ENCODE measurements at regions not wholly inside any gene's neighbourhood (a gene's known extent, or its start where the extent isn't known, plus 50 kb on each side); places are given as distances from the start of the nearest gene placed in this dataset.
"Not testable (repeated sequence)": the region's sequence is repeated elsewhere in the genome, so short reads cannot be mapped to it uniquely, and the experiment has no call there.

DNA sequence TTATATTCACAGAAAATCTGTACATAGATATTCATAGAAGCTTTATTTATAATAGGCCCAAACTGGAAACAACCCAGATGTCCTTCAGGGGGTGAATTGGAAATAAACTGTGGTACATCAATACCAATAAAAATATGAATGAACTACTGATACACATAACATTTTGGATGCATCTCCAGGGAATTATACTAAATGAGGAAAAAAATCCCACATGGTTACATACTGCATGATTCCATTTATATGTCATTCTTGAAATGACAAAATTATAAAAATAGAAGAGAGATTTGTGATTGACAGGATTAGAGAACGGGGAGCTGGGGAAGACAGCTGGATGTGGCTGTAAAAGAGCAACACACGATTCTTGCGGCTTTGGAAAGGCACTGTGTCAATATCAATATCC is 435.0 kb downstream of the TMEM182 start:
- Histone ChIP-seq H3K27me3 (no peaks in the 10 kb centered on the region), H3K36me3 (no peaks in the 10 kb centered on the region), H3K9me3 (replicated peaks in 1 of 11) (peaks cover 0 to 29% (median 12%) of the 10 kb centered on the region in 11 experiments; a peak in 12 of 22 replicates), H4K20me1 (no peaks in the 10 kb centered on the region), H3K27ac (no peak overlapping the region), H3K9ac (no peak overlapping the region), H3K4me2 (no peak overlapping the region), H3K4me3 (no peak overlapping the region), H3K4me1 (no peaks in the 10 kb centered on the region)
- no peak for TF ChIP-seq Cebpa-rat (IDR thresholded peaks at IDR 0.05)

- not testable (repeated sequence) for H3K4me1 ChIP-seq, H4K20me1 ChIP-seq, H3K4me3 ChIP-seq, H3K9ac ChIP-seq, H3K4me2 ChIP-seq, H3K27ac ChIP-seq, H3K27me3 ChIP-seq, H3K36me3 ChIP-seq
- peaks cover 0 to 19% (median 12%) of the 10 kb centered on the region in 11 experiments; a peak in 11 of 22 replicates for H3K9me3 ChIP-seq (replicated peaks in 1 of 11)
Observed at GRCh38 chr2:103200774-103201173, 438.9 kb downstream of the TMEM182 start.

DNA sequence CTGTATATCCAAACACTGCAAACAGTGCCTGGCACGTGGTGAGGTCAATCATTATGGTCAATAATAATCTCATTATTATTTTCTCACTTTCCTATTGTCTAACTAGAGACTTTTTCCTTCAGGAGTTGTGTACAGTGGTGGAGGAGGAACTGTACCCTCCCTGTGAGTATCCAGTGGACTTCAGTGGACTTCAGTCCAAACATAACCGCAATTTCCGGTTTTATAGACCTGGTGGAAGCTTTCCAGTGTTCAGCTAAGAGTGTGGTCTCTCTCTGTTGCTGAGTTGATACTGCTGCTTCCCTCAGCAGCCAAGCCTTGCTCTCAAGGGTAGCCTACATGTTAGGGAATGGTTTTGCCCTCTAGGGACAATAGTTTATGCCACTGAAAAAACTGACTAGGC is 447.1 kb downstream of the TMEM182 start:
- H3K27me3 ChIP-seq: no peaks in the 10 kb centered on the region
- no peaks in the 10 kb centered on the region for H3K36me3 ChIP-seq
- no peak overlapping the region for H3K27ac ChIP-seq
- no peaks in the 10 kb centered on the region for H4K20me1 ChIP-seq
- peak overlapping the region in 2 of 11 experiments; percentile 26 to 34; a peak in 1 of 22 replicates for H3K4me2 ChIP-seq
- H3K4me1 ChIP-seq: 0 out of 20 replicates have a peak, but pooled peaks cover 0 to 4% (median 0%) of the 10 kb centered on the region in 10 experiments
- no peak overlapping the region for H3K4me3 ChIP-seq
- H3K9me3 ChIP-seq (replicated peaks in 1 of 11): no peaks in the 10 kb centered on the region
- H3K9ac ChIP-seq: no peak overlapping the region
- no peak for TF ChIP-seq Cebpa-rat (IDR thresholded peaks at IDR 0.05)

DNA sequence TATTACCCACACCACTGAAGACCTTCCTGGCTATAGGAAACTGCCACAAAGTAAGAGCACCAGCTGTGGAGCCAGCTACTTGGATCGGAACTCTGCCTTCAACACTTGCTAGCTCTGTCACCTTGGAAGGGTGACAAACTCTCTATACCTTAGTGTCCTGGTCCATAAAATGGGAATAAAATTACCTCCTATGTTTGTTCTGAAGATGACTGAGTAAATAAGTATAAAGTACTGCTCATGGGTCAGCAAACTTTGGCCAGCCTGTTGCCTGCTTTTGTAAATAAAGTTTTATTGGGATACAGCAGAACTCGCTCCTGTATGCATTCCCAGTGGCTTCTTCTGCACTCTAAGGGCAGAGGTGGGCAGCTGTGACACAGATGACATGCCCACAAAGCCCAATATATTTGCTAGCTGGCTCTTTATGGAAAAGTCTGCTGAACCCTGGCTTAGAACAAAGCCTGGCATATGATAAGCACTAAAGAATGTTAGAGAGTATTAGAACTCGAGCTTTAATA is 451.3 kb downstream of the TMEM182 start:
- Histone ChIP-seq H3K27ac (no peak overlapping the region), H3K9me3 (replicated peaks in 1 of 11) (no peaks in the 10 kb centered on the region), H3K4me3 (no peak overlapping the region), H3K4me2 (no peak overlapping the region), H3K9ac (no peak overlapping the region), H3K27me3 (no peaks in the 10 kb centered on the region), H3K4me1 (0 out of 20 replicates have a peak, but pooled peaks cover 0 to 4% (median 0%) of the 10 kb centered on the region in 10 experiments), H3K36me3 (no peaks in the 10 kb centered on the region), H4K20me1 (no peaks in the 10 kb centered on the region)
- no peak for TF ChIP-seq Cebpa-rat (IDR thresholded peaks at IDR 0.05)

GRCh38 chr2:103218516-103218915 is 456.7 kb downstream of the TMEM182 start:
- H3K27ac ChIP-seq: no peak overlapping the region
- H3K27me3 ChIP-seq: no peaks in the 10 kb centered on the region
- no peaks in the 10 kb centered on the region for H3K4me1 ChIP-seq
- no peak overlapping the region for H3K4me2 ChIP-seq
- no peak overlapping the region for H3K4me3 ChIP-seq
- H3K9ac ChIP-seq: no peak overlapping the region
- no peaks in the 10 kb centered on the region for H4K20me1 ChIP-seq
- TF ChIP-seq Cebpa-rat (IDR thresholded peaks at IDR 0.05): no peak
- H3K9me3 ChIP-seq (replicated peaks in 1 of 11): no peaks in the 10 kb centered on the region
- H3K36me3 ChIP-seq: no peaks in the 10 kb centered on the region

- Histone ChIP-seq H3K4me3 (no peak overlapping the region), H3K4me2 (no peak overlapping the region), H3K27ac (no peak overlapping the region), H3K9me3 (replicated peaks in 1 of 11) (no peaks in the 10 kb centered on the region), H3K4me1 (no peaks in the 10 kb centered on the region), H4K20me1 (no peaks in the 10 kb centered on the region), H3K9ac (no peak overlapping the region), H3K27me3 (no peaks in the 10 kb centered on the region), H3K36me3 (no peaks in the 10 kb centered on the region)
- TF ChIP-seq Cebpa-rat (IDR thresholded peaks at IDR 0.05): no peak
Observed at GRCh38 chr2:103219398-103219797, 457.6 kb downstream of the TMEM182 start.

- H4K20me1 ChIP-seq: no peaks in the 10 kb centered on the region
- H3K9me3 ChIP-seq (replicated peaks in 1 of 11): no peaks in the 10 kb centered on the region
- H3K36me3 ChIP-seq: no peaks in the 10 kb centered on the region
- no peak overlapping the region for H3K4me2 ChIP-seq
- H3K27ac ChIP-seq: no peak overlapping the region
- H3K4me1 ChIP-seq: no peaks in the 10 kb centered on the region
- H3K9ac ChIP-seq: no peak overlapping the region
- no peaks in the 10 kb centered on the region for H3K27me3 ChIP-seq
- no peak overlapping the region for H3K4me3 ChIP-seq
- TF ChIP-seq Cebpa-rat (IDR thresholded peaks at IDR 0.05): no peak
Observed at GRCh38 chr2:103222969-103223368, 461.1 kb downstream of the TMEM182 start.

- no peak overlapping the region for H3K4me2 ChIP-seq
- H3K27me3 ChIP-seq: no peaks in the 10 kb centered on the region
Observed at GRCh38 chr2:103230796-103231195, 469.0 kb downstream of the TMEM182 start.

DNA sequence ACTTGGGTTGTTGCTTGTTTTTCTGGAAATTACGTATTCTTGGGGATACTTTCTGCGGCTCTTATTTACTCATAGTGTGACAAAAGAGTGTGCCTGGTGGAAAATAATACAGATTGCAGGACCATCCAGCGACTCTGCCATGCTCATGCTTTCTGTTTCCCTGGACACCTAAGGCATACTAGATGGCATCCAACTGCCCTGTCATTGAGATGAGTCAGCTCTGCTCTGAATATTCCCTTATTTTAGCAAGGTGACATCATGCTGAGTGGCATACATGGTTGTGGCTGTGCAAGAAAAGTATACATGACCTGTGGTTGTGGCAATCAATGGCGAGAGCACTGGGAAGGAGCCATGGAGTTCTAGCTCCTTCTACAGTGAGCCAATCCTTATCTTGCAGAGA is 471.0 kb downstream of the TMEM182 start:
- H3K4me3 ChIP-seq: no peak overlapping the region
- H3K4me1 ChIP-seq: no peaks in the 10 kb centered on the region
- H3K36me3 ChIP-seq: no peaks in the 10 kb centered on the region
- no peaks in the 10 kb centered on the region for H4K20me1 ChIP-seq
- H3K4me2 ChIP-seq: no peak overlapping the region
- no peak overlapping the region for H3K27ac ChIP-seq
- H3K27me3 ChIP-seq: no peaks in the 10 kb centered on the region
- H3K9me3 ChIP-seq (replicated peaks in 1 of 11): no peaks in the 10 kb centered on the region
- no peak overlapping the region for H3K9ac ChIP-seq
- no peak for TF ChIP-seq Cebpa-rat (IDR thresholded peaks at IDR 0.05)

More at GRCh38 chr2:103230796-103231195, 469.0 kb downstream of the TMEM182 start:
- no peak for TF ChIP-seq Cebpa-rat (IDR thresholded peaks at IDR 0.05)
- Histone ChIP-seq H3K4me3 (no peak overlapping the region), H3K9ac (no peak overlapping the region), H3K36me3 (no peaks in the 10 kb centered on the region), H3K9me3 (replicated peaks in 1 of 11) (no peaks in the 10 kb centered on the region), H3K4me1 (no peaks in the 10 kb centered on the region), H4K20me1 (no peaks in the 10 kb centered on the region), H3K27ac (no peak overlapping the region)

GRCh38 chr2:103233691-103234090 is 471.9 kb downstream of the TMEM182 start:
- Histone ChIP-seq H3K9me3 (replicated peaks in 1 of 11) (no peaks in the 10 kb centered on the region), H3K27ac (no peak overlapping the region)
- TF ChIP-seq Cebpa-rat (IDR thresholded peaks at IDR 0.05): no peak

More at GRCh38 chr2:103233691-103234090, 471.9 kb downstream of the TMEM182 start:
- Histone ChIP-seq H3K4me3 (no peak overlapping the region), H3K4me1 (no peaks in the 10 kb centered on the region), H3K9ac (no peak overlapping the region), H3K4me2 (no peak overlapping the region), H4K20me1 (no peaks in the 10 kb centered on the region), H3K27me3 (no peaks in the 10 kb centered on the region), H3K36me3 (no peaks in the 10 kb centered on the region)
